ENCODE measurements at regions not wholly inside any gene's neighbourhood (a gene's known extent, or its start where the extent isn't known, plus 50 kb on each side); places are given as distances from the start of the nearest gene placed in this dataset.

DNA sequence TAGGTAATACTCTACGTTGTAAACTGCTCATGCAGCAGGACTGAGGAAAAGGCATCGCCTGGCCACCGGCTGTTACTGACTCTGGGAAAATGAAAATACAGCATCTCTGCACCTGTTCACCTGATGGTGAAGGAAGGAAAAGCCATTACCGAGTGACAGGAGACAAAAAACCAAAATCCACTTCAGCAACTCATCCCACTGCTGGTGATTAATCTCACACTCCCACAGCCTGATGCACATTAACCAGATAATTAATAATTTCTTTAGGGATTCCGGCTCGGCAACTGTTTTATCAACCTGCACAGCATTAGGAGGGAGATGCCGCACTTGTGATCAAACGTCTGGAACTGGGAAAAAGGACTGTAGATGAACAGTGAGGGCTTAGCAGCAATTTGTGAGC is 183.9 kb upstream of the ESRRG start:
- no peaks in the 10 kb centered on the region for H3K9me3 ChIP-seq (ENCODE audit: control insufficient read depth in 4 of 4, low read length in 3 of 4)
- no peak overlapping the region for H3K4me3 ChIP-seq (ENCODE audit: low read depth in 1 of 3, low read length in 3 of 3)
- H3K9ac ChIP-seq (ENCODE audit: low read depth in 1 of 2, low read length in 2 of 2), result no peak overlapping the region
- H3K36me3 ChIP-seq (ENCODE audit: control insufficient read depth in 4 of 4, insufficient read depth in 3 of 4, low read depth in 1 of 4, low read length in 3 of 4), result no peaks in the 10 kb centered on the region
- no peak overlapping the region for H3K27ac ChIP-seq (ENCODE audit: low read depth in 1 of 2, low read length in 2 of 2)
- no peaks in the 10 kb centered on the region for H3K4me1 ChIP-seq (ENCODE audit: control insufficient read depth in 4 of 4, insufficient read depth in 4 of 4, low read length in 3 of 4)
- no peak for DNase-seq (ENCODE audit: low spot score)
- WGBS, result 78% methylated on average over 8 of the region's 8 CpGs
- H3K27me3 ChIP-seq (ENCODE audit: control insufficient read depth in 4 of 4, insufficient read depth in 4 of 4, low read length in 3 of 4), result no peaks in the 10 kb centered on the region
- TF ChIP-seq YY1 (IDR thresholded peaks at IDR 0.05) (no peak), JUND (IDR thresholded peaks at IDR 0.05) (no peak)
- TF ChIP-seq, protein P1, sequence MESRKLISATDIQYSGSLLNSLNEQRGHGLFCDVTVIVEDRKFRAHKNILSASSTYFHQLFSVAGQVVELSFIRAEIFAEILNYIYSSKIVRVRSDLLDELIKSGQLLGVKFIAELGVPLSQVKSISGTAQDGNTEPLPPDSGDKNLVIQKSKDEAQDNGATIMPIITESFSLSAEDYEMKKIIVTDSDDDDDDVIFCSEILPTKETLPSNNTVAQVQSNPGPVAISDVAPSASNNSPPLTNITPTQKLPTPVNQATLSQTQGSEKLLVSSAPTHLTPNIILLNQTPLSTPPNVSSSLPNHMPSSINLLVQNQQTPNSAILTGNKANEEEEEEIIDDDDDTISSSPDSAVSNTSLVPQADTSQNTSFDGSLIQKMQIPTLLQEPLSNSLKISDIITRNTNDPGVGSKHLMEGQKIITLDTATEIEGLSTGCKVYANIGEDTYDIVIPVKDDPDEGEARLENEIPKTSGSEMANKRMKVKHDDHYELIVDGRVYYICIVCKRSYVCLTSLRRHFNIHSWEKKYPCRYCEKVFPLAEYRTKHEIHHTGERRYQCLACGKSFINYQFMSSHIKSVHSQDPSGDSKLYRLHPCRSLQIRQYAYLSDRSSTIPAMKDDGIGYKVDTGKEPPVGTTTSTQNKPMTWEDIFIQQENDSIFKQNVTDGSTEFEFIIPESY (IDR thresholded peaks at IDR 0.05), result no peak

DNA sequence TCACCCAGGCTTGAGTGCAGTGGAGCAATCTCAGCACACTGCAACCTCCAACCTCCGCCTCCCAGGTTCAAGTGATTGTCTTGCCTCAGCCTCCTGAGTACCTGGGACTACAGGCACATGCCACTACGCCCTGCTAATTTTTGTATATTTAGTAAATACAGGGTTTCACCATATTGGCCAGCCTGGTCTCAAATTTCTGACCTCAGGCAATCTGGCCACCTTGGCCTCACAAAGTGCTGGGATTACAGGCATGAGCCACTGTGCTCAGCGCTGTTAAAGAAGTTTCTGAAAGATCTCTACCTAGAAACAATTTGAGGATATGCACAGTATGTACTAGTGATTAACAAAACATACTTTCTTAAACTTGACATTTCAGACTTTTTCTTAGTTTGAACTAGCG is 182.6 kb upstream of the ESRRG start:
- H3K9me3 ChIP-seq (ENCODE audit: control insufficient read depth in 4 of 4, low read length in 3 of 4), result no peaks in the 10 kb centered on the region
- DNase-seq (ENCODE audit: low spot score), result no peak
- TF ChIP-seq HNF4A (conservative IDR thresholded peaks at IDR 0.05) (no peak), RXRA (IDR thresholded peaks at IDR 0.05) (no peak)
- TF ChIP-seq, protein P2, sequence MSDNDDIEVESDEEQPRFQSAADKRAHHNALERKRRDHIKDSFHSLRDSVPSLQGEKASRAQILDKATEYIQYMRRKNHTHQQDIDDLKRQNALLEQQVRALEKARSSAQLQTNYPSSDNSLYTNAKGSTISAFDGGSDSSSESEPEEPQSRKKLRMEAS (IDR thresholded peaks at IDR 0.05), result no peak
- TF ChIP-seq, protein P1 (IDR thresholded peaks at IDR 0.05), result no peak
- H3K4me3 ChIP-seq (ENCODE audit: low read depth in 1 of 3, low read length in 3 of 3), result no peak overlapping the region
- no peaks in the 10 kb centered on the region for H3K4me1 ChIP-seq (ENCODE audit: control insufficient read depth in 4 of 4, insufficient read depth in 4 of 4, low read length in 3 of 4)
- no peak overlapping the region for H3K27ac ChIP-seq (ENCODE audit: low read depth in 1 of 2, low read length in 2 of 2)
- H3K27me3 ChIP-seq (ENCODE audit: control insufficient read depth in 4 of 4, insufficient read depth in 4 of 4, low read length in 3 of 4), result no peaks in the 10 kb centered on the region
- no peak overlapping the region for H3K9ac ChIP-seq (ENCODE audit: low read depth in 1 of 2, low read length in 2 of 2)
- no peaks in the 10 kb centered on the region for H3K36me3 ChIP-seq (ENCODE audit: control insufficient read depth in 4 of 4, insufficient read depth in 3 of 4, low read depth in 1 of 4, low read length in 3 of 4)
- WGBS, result 80% methylated on average over 4 of the region's 4 CpGs

DNA sequence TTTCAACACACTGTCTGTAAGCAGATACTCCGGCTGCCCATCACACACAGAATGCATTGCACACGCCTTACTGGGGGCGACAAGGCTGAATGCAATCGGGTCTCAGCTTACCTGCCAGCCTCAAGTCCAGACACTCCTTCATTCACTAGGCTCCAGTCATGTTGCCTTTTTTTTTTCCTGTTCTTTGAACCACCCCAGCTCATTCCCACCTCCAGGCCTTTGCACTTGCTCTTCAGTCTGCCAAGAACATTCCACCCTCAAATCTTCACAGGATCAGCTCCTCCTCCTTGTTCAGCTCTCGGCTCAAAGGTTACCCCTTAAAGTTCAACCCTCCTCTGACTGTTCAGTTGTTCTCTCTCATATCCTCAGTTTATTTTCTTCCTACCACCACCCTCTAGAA is 181.9 kb upstream of the ESRRG start:
- WGBS, result 66% methylated on average over 5 of the region's 5 CpGs
- no peak overlapping the region for H3K4me3 ChIP-seq (ENCODE audit: low read depth in 1 of 3, low read length in 3 of 3)

More for the DNA sequence above, 181.9 kb upstream of the ESRRG start:
- TF ChIP-seq GABPA (IDR thresholded peaks at IDR 0.05 in 1 of 2, conservative IDR thresholded peaks at IDR 0.05 in 1 of 2) (no peak), NR2F2 (IDR thresholded peaks at IDR 0.05) (no peak), JUND (IDR thresholded peaks at IDR 0.05) (no peak), EGR1 (IDR thresholded peaks at IDR 0.05; ENCODE audit: low read depth in 2 of 2) (no peak), SP1 (IDR thresholded peaks at IDR 0.05) (no peak), HNF4A (conservative IDR thresholded peaks at IDR 0.05) (no peak), RAD21 (IDR thresholded peaks at IDR 0.05) (no peak), HNF4G (IDR thresholded peaks at IDR 0.05) (no peak), YY1 (IDR thresholded peaks at IDR 0.05) (no peak), TAF1 (conservative IDR thresholded peaks at IDR 0.05) (no peak), RXRA (IDR thresholded peaks at IDR 0.05) (no peak)
- TF ChIP-seq, protein P3, sequence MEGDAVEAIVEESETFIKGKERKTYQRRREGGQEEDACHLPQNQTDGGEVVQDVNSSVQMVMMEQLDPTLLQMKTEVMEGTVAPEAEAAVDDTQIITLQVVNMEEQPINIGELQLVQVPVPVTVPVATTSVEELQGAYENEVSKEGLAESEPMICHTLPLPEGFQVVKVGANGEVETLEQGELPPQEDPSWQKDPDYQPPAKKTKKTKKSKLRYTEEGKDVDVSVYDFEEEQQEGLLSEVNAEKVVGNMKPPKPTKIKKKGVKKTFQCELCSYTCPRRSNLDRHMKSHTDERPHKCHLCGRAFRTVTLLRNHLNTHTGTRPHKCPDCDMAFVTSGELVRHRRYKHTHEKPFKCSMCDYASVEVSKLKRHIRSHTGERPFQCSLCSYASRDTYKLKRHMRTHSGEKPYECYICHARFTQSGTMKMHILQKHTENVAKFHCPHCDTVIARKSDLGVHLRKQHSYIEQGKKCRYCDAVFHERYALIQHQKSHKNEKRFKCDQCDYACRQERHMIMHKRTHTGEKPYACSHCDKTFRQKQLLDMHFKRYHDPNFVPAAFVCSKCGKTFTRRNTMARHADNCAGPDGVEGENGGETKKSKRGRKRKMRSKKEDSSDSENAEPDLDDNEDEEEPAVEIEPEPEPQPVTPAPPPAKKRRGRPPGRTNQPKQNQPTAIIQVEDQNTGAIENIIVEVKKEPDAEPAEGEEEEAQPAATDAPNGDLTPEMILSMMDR (IDR thresholded peaks at IDR 0.05; ENCODE audit: low read depth, low read length, missing input control), result no peak
- TF ChIP-seq, protein P4, sequence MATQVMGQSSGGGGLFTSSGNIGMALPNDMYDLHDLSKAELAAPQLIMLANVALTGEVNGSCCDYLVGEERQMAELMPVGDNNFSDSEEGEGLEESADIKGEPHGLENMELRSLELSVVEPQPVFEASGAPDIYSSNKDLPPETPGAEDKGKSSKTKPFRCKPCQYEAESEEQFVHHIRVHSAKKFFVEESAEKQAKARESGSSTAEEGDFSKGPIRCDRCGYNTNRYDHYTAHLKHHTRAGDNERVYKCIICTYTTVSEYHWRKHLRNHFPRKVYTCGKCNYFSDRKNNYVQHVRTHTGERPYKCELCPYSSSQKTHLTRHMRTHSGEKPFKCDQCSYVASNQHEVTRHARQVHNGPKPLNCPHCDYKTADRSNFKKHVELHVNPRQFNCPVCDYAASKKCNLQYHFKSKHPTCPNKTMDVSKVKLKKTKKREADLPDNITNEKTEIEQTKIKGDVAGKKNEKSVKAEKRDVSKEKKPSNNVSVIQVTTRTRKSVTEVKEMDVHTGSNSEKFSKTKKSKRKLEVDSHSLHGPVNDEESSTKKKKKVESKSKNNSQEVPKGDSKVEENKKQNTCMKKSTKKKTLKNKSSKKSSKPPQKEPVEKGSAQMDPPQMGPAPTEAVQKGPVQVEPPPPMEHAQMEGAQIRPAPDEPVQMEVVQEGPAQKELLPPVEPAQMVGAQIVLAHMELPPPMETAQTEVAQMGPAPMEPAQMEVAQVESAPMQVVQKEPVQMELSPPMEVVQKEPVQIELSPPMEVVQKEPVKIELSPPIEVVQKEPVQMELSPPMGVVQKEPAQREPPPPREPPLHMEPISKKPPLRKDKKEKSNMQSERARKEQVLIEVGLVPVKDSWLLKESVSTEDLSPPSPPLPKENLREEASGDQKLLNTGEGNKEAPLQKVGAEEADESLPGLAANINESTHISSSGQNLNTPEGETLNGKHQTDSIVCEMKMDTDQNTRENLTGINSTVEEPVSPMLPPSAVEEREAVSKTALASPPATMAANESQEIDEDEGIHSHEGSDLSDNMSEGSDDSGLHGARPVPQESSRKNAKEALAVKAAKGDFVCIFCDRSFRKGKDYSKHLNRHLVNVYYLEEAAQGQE (IDR thresholded peaks at IDR 0.05), result no peak
- TF ChIP-seq, protein P1 (IDR thresholded peaks at IDR 0.05), result no peak
- TF ChIP-seq, protein P2 (IDR thresholded peaks at IDR 0.05), result no peak
- Histone ChIP-seq H3K9ac (ENCODE audit: low read depth in 1 of 2, low read length in 2 of 2) (no peak overlapping the region), H3K4me1 (ENCODE audit: control insufficient read depth in 4 of 4, insufficient read depth in 4 of 4, low read length in 3 of 4) (no peaks in the 10 kb centered on the region), H3K27ac (ENCODE audit: low read depth in 1 of 2, low read length in 2 of 2) (no peak overlapping the region), H3K27me3 (ENCODE audit: control insufficient read depth in 4 of 4, insufficient read depth in 4 of 4, low read length in 3 of 4) (no peaks in the 10 kb centered on the region), H3K36me3 (ENCODE audit: control insufficient read depth in 4 of 4, insufficient read depth in 3 of 4, low read depth in 1 of 4, low read length in 3 of 4) (no peaks in the 10 kb centered on the region), H3K9me3 (ENCODE audit: control insufficient read depth in 4 of 4, low read length in 3 of 4) (no peaks in the 10 kb centered on the region)
- no peak for DNase-seq (ENCODE audit: low spot score)
